ENCODE measurements at regions not wholly inside any gene's neighbourhood (a gene's known extent, or its start where the extent isn't known, plus 50 kb on each side); places are given as distances from the start of the nearest gene placed in this dataset.
A peak's percentile ranks its signal among the peaks of the same experiment; 100 is the strongest.

DNA sequence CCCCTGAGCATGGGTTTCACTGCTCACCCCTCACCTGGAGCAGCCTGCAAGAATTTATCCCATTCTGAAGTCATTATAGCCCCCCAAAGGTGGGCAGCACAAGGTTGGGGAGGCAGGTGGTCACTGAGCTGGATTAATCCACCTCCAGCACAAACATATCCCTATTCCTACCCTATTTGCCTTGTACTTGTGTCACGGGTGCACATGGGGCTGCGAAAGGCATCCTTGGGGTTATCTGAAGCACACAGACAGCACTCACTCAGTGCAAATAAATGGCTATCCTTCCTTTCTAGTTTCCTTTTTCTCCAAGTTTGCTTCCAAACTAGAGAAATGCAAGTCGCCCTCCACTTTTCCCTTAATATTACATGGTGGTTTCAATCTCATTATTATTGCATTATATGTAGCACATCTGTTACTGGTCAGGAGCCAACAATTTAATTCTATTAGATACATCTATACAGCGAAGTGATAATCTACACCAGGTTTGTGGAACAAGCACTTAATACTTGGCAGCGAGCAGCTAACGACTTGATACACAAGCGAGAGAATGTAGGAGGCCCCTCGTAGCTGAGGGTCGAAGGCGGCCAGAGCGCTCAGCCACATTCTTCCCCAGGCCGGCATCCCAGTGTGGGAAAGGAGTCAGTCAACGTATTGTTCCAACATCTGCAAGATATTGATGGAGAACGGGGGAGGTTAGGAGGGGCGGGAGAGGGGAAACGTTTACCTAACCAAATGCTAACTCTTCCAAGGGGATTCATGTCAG, 121.3 kb upstream of the HABP2 start:
- DNase-seq (ENCODE audit: low read depth in 2 of 3, low spot score in 2 of 3), result no peak

DNA sequence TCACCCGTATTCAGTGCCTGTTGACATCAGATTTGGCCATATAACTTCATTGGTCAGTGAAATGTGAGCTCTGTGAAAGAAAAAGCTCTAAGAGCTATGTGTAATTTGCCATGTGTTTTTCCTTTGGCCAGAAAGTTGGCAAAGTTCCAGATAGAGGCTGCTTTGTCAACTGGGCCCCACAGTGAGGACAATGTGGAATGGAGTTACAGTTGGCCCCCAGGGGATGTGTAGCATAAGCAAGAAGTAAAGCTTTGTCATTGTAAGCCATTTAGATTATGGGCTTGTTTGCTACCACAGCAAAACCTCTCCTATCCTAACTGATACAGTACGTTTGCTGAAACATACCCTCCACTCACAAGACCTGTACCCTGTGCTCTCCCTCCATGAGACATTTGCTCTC, 119.1 kb upstream of the HABP2 start:
- no peak for DNase-seq (ENCODE audit: low read depth in 2 of 3, low spot score in 2 of 3)

DNA sequence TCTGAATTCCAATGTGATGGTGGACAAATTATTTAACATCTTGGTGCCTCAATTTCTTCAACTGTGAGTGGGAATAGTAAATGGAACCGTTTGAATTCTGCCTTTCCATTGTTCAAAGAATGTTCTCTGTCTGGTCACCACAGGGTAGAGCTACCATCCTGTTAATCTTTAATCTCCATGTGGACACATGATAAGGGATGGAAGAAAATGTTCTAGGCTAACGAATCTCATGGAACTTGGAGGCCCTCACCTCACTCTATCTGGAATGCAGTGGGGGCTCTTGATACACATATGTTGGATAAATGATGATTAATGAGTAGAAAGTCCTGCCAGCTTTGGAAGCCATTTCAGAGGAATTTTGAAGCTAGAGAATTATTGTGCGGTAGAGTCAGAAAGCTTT, 118.5 kb upstream of the HABP2 start:
- no peak for DNase-seq (ENCODE audit: low read depth in 2 of 3, low spot score in 2 of 3)

GRCh38 chr10:113434950-113435349, 117.9 kb upstream of the HABP2 start:
- no peak for DNase-seq (ENCODE audit: low read depth in 2 of 3, low spot score in 2 of 3)

- DNase-seq (ENCODE audit: low read depth in 2 of 3, low spot score in 2 of 3), result no peak
Measured at GRCh38 chr10:113435881-113436280, 117.0 kb upstream of the HABP2 start.

DNA sequence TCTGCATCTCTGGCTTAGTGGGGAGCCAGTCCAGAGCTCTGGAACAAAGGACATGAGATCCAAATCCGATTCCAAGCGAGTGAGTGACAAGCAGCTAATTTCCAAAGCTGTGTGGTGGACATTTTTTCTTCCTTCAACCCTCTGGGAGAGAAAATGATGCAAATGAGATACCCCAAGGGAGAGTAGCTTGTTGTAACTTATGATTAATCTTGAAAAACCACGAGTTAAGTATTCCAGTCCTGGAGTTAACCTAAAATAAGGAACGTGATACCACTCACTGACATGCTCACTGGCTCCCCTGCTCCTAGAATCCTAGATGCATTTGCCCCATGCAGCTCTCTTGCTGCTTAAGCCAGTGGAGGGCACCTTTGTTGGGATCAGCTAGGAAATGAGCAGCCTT, 116.0 kb upstream of the HABP2 start:
- no peak for DNase-seq (ENCODE audit: low read depth in 2 of 3, low spot score in 2 of 3)

- no peak for DNase-seq (ENCODE audit: low read depth in 2 of 3, low spot score in 2 of 3)
Measured at GRCh38 chr10:113438652-113439051, 114.2 kb upstream of the HABP2 start.

- DNase-seq (ENCODE audit: low read depth in 2 of 3, low spot score in 2 of 3), result no peak
Measured at GRCh38 chr10:113441220-113441619, 111.6 kb upstream of the HABP2 start.

- DNase-seq (ENCODE audit: low read depth in 2 of 3, low spot score in 2 of 3), result no peak
Measured at GRCh38 chr10:113441686-113442270, 111.1 kb upstream of the HABP2 start.

DNA sequence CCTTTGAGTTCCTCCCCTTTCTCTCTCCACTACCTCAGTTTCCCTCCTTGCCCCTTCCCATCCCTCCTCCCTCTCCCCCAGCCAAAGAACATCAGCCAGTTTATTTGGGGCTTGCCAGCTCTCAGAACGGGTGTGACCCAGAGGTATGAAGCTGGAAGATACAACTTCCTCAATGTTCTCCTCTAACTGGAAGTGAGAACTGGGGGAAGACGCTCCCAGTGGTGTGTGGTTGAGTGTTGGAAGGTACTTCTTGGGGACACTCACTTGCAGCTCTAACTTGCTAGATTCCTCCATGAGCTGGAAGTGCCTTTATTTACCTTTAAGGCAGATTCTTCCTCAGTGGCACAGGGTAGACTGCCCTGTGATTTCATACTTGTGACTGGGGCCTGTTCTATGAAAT, 110.5 kb upstream of the HABP2 start:
- DNase-seq (ENCODE audit: low read depth in 2 of 3, low spot score in 2 of 3), result peak in 1 of 3 donors; percentile 4

GRCh38 chr10:113443141-113443925, 109.5 kb upstream of the HABP2 start:
- DNase-seq (ENCODE audit: low read depth in 2 of 3, low spot score in 2 of 3), result no peak

DNA sequence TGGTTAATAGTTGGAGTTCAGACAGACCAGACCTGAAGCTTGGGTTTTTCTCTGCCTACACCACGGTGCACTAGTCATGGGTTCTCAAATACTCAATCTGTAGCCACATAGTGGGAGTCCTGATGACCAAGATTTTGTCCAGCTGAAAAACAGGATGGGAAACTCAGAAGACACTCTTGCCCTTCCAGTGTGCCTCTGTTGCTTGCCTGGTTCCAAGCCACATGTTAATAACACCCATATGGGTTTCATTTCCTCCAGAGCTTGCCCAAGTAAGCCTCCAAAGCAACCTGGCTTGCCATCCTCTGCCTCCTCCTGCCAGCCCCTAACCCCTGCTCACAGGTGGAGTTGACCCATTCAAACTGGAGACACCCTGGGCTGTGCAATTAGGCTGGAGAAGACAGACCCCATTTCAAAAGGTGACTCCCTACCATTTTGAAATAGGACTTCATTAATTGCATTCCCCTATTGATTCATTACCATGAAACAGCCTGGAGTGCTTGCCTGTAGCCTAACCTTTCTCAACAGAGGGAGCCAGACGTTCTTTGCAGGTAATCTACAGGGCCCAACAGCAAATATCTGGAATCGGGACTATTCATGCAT, 108.0 kb upstream of the HABP2 start:
- DNase-seq (ENCODE audit: low read depth in 2 of 3, low spot score in 2 of 3), result no peak

GRCh38 chr10:113445736-113446135, 107.1 kb upstream of the HABP2 start:
- DNase-seq (ENCODE audit: low read depth in 2 of 3, low spot score in 2 of 3), result no peak

DNA sequence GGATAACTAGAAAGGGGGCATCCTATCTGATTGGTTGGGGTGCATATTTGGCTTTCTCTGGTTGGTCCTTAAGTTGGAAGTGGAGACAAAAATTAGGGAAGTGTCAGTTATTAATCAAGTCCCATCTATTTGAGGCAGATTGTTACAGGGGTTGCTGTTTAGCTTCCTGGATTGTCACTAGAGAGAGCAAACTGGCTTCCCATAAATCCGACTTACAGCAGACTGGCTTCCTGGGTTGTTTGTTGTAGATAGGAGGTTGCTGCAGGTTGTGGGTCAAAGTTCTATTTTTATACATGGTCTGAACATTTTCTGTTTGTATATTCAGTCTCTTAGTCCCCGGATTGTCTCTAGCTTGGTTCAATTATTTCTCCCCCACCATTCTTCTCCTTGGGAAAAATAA, 106.1 kb upstream of the HABP2 start:
- DNase-seq (ENCODE audit: low read depth in 2 of 3, low spot score in 2 of 3), result no peak

DNA sequence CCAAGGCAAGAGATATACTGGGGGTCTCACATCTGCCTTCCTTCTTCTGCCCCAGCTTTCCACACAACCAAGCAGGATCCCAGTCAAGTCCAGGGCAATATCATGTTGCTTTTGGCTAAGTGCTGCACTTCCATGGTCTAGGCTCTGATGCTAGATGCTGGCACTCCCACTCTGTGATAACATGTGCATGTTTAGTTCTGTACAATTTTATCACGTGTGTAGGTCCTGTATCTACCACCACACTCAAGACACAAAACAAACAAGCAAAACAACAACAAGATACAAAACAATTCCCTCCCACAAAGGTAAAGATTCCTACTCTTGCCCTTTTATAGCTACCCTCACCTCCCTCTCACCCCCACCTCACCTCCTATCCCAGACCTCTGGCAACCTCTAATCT, 105.6 kb upstream of the HABP2 start:
- no peak for DNase-seq (ENCODE audit: low read depth in 2 of 3, low spot score in 2 of 3)

DNA sequence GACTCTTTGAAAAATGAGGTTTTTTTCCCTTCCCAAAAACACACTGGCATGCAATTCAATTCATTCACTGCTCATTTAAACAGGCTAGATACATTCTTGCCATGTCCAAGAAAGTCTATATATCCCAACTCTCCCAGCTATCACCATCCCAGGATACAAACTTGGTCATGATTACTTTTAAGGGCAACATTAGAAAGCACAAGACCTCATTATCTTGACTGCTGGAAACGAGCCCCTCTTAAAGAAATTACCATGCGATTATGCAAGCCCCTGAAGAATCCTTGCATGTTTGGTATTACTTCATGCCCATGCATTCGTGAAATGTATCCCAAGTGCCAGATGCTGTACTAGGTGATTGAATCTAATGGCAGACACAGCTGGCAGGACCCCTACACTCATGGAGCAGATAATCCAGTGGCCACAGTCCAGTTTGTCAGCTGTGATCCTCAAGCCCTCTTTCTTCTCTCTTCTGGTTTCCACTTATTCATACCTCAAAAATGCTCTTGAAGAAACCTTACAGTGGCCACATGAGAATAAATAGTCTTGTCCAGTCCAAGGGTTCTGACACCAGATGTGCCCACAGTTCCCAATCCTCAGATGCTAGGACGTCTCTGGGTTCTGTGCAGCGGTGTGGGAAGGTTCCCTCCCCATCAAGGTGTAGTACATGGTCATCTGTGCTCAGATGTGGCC, 103.7 kb upstream of the HABP2 start:
- DNase-seq (ENCODE audit: low read depth in 2 of 3, low spot score in 2 of 3), result no peak

- DNase-seq (ENCODE audit: low read depth in 2 of 3, low spot score in 2 of 3), result no peak
Measured at GRCh38 chr10:113450046-113450804, 102.6 kb upstream of the HABP2 start.

DNA sequence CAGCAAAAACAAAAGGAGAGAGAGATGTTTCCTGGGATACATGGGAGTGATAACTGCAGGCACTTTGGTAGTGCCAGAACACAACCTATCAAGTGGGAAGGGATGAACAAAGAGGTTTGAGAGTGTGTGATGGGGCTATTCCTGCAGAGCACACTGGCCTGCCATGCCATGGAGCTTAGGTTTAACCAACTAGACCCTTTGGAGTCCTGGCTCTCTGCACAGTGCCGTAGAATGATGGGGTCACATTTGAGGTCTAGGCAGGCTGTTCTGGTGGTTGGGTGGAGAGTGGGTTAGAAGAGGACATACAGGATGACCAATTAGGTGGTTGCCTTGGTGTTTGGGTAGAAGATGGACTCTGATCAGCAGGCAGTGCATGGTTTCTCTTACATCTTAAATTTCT, 101.9 kb upstream of the HABP2 start:
- DNase-seq (ENCODE audit: low read depth in 2 of 3, low spot score in 2 of 3), result no peak

- DNase-seq (ENCODE audit: low read depth in 2 of 3, low spot score in 2 of 3), result no peak
Measured at GRCh38 chr10:113452146-113452845, 100.6 kb upstream of the HABP2 start.

DNA sequence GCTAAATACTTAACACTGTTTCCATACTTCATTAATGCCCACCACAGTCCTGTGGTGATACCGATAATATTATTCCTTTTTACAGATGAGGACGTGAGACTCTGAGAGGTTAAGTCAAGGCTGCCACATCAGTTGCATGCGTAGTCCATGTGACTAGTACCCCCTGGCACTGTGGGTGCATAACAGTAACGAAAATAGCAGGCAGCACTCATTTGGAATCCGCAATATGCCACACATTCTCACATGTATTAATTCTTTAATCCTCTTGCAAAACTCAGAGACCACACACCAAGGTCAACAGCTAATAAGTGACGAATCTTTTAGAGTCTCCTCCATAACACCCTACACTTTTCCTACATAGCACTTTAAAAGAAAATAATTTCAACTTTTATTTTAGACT, 99.5 kb upstream of the HABP2 start:
- DNase-seq (ENCODE audit: low read depth in 2 of 3, low spot score in 2 of 3), result no peak
